ENCODE measurements at regions not wholly inside any gene's neighbourhood (a gene's known extent, or its start where the extent isn't known, plus 50 kb on each side); places are given as distances from the start of the nearest gene placed in this dataset.
"Not testable (repeated sequence)": the region's sequence is repeated elsewhere in the genome, so short reads cannot be mapped to it uniquely, and the experiment has no call there.

DNA sequence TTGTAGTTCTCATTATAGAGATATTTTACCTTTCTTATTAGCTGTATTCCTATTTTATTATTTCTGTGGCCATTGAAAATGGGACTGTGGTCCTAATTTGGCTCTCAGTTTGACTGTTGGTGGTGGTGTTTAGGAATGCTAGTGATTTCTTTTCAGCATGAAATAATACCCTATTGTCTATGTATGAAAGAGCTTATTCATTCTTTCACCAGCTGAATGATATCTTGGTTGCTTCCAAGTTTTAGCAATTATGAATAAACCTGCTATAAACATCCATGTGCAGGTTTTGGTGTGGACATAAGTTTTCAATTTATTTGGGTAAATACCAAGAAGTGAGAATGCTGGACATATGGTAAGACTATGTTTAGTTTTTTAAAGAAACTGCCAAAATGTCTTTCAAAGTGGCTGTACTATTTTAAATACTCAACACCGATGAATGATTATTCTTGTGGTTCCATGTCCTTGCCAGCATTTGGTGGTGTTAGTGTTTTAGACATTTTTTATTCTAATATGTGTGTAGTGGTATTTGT, 501.6 kb upstream of the GYPC start:
- TF ChIP-seq, protein P1, sequence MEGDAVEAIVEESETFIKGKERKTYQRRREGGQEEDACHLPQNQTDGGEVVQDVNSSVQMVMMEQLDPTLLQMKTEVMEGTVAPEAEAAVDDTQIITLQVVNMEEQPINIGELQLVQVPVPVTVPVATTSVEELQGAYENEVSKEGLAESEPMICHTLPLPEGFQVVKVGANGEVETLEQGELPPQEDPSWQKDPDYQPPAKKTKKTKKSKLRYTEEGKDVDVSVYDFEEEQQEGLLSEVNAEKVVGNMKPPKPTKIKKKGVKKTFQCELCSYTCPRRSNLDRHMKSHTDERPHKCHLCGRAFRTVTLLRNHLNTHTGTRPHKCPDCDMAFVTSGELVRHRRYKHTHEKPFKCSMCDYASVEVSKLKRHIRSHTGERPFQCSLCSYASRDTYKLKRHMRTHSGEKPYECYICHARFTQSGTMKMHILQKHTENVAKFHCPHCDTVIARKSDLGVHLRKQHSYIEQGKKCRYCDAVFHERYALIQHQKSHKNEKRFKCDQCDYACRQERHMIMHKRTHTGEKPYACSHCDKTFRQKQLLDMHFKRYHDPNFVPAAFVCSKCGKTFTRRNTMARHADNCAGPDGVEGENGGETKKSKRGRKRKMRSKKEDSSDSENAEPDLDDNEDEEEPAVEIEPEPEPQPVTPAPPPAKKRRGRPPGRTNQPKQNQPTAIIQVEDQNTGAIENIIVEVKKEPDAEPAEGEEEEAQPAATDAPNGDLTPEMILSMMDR (IDR thresholded peaks at IDR 0.05; ENCODE audit: unreplicated experiment) = no peak
- Mint-ChIP-seq H3K27ac (no peak overlapping the region), H3K4me3 (no peak overlapping the region), H3K9me3 (peaks cover 31% of the 10 kb centered on the region), H3K27me3 (ENCODE audit: low read depth) (no peaks in the 10 kb centered on the region), H3K4me1 (peaks cover 6% of the 10 kb centered on the region), H3K36me3 (no peaks in the 10 kb centered on the region)
- DNase-seq (ENCODE audit: low spot score in 2 of 2, unreplicated experiment in 2 of 2) = no peak

DNA sequence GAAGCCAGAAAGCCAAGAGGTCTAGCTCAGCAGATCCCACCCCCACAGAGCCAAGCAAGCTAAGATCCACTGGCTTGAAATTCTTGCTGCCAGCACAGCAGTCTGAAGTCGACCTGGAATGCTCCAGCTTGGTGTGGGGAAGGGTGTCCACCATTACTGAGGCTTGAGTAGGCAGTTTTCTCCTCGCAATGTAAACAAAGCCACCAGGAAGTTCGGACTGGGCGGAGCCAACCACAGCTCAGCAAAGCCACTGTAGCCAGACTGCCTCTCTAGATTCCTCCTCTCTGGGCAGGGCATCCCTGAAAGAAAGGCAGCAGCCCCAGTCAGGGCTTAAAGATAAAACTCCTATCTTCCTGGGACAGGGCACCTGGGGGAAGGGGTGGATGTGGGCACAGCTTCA, 495.0 kb upstream of the GYPC start:
- H3K4me3 Mint-ChIP-seq; H3K36me3 Mint-ChIP-seq; H3K4me1 Mint-ChIP-seq; H3K27ac Mint-ChIP-seq; H3K27me3 Mint-ChIP-seq (ENCODE audit: low read depth); DNase-seq (ENCODE audit: low spot score in 2 of 2, unreplicated experiment in 2 of 2): not testable (repeated sequence)
- peaks cover 23% of the 10 kb centered on the region for H3K9me3 Mint-ChIP-seq

DNA sequence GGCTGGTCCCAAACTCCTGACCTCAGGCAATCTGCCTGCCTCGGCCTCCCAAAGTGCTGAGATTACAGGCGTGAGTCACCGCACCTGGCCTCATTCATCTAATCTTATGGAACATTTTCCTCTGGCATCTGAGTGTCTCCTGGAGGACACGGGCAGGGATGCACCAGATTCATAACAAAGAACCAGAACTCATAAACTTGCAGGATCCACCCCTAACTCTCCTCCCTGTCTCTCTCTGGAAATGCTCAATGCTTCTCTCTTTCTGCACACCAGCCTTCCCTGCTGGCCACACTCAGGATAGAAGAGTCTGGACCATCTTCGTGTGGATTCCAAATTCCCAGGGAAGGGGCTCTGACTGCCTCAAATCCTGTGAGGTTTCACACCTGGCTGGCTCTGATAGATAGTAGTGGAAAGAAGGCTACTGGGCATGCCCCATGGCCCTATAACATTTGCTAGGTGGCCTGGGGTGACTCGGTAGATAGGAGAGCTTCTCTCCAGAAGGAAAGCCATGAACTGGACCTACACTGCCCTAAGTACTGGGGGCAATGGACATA, 483.2 kb upstream of the GYPC start:
- H3K9me3 Mint-ChIP-seq = no peaks in the 10 kb centered on the region

DNA sequence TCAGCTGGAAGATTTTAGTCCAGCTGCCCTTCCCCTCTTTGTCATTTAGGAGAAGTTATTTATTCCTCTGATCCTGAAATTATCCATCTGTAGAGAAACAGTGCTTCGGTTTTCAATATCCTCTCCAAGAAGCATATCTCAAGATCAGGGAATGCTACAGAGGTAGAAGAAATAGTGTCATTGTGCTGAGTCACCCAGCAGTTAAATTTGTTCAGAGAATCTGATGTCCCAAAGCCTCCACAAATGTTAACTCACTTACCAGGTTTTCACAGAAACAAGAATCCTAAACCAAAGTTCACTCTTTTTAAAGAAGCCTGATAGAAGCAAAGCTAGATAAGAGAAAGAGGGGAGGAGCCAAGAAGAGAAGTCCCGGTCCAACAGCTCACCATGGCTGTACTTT, 480.7 kb upstream of the GYPC start:
- H3K27ac Mint-ChIP-seq = no peak overlapping the region

More for the DNA sequence above, 483.2 kb upstream of the GYPC start:
- TF ChIP-seq, protein P1 (IDR thresholded peaks at IDR 0.05; ENCODE audit: unreplicated experiment) = no peak
- peaks cover 4% of the 10 kb centered on the region for H3K4me1 Mint-ChIP-seq
- DNase-seq (ENCODE audit: low spot score in 2 of 2, unreplicated experiment in 2 of 2) = no peak
- H3K27ac Mint-ChIP-seq = no peak overlapping the region
- no peaks in the 10 kb centered on the region for H3K36me3 Mint-ChIP-seq
- no peaks in the 10 kb centered on the region for H3K27me3 Mint-ChIP-seq (ENCODE audit: low read depth)
- H3K4me3 Mint-ChIP-seq = no peak overlapping the region

DNA sequence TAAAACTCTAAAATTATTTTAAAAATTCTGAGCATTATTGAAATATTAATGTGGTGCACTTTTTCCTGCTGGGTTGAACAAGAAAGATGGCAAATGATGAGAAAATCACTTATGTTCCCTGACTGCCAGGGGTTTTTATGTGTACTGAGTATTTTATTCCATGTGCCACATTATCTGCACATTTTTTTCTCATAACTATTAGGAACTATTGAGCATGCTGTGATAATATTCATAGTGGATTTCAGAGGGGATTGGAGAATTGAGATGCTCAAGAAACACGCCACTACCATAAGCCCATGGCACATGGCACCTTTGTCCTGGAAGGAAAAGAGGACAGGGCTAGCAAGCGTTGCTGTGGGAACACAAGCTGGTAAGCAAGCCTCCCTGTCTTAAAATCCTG, 478.5 kb upstream of the GYPC start:
- Mint-ChIP-seq H3K9me3 (no peaks in the 10 kb centered on the region), H3K4me3 (no peak overlapping the region), H3K36me3 (no peaks in the 10 kb centered on the region), H3K4me1 (peaks cover 4% of the 10 kb centered on the region), H3K27ac (no peak overlapping the region), H3K27me3 (ENCODE audit: low read depth) (no peaks in the 10 kb centered on the region)
- TF ChIP-seq, protein P1 (IDR thresholded peaks at IDR 0.05; ENCODE audit: unreplicated experiment) = no peak
- DNase-seq (ENCODE audit: low spot score in 2 of 2, unreplicated experiment in 2 of 2) = no peak

More for the DNA sequence above, 480.7 kb upstream of the GYPC start:
- Mint-ChIP-seq H3K36me3 (no peaks in the 10 kb centered on the region), H3K4me3 (no peak overlapping the region), H3K9me3 (no peaks in the 10 kb centered on the region), H3K4me1 (peaks cover 4% of the 10 kb centered on the region), H3K27me3 (ENCODE audit: low read depth) (no peaks in the 10 kb centered on the region)
- no peak for DNase-seq (ENCODE audit: low spot score in 2 of 2, unreplicated experiment in 2 of 2)
- TF ChIP-seq, protein P1 (IDR thresholded peaks at IDR 0.05; ENCODE audit: unreplicated experiment) = no peak

DNA sequence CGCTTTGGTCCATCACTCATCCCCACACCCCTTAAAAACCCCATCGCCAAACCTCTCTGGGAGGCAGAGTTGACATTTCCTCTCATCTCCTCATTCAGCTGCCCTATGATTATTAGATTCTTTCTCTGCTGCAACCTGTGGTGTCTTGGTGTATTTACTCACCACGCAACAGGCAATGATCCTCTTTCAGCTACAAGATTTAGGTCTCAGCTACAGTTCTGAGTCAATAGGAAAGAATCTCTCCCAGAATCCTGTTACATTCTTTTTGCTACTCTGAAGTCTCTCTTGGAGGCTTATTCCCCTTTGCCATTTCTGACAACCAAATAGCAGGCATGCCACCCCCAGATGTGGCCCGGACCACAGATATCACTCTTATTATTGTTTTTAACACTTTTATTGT, 468.3 kb upstream of the GYPC start:
- no peak for DNase-seq (ENCODE audit: low spot score in 2 of 2, unreplicated experiment in 2 of 2)
- Mint-ChIP-seq H3K4me1 (no peaks in the 10 kb centered on the region), H3K27ac (no peak overlapping the region), H3K36me3 (no peaks in the 10 kb centered on the region), H3K27me3 (ENCODE audit: low read depth) (no peaks in the 10 kb centered on the region), H3K4me3 (no peak overlapping the region), H3K9me3 (no peaks in the 10 kb centered on the region)
- TF ChIP-seq, protein P1 (IDR thresholded peaks at IDR 0.05; ENCODE audit: unreplicated experiment) = no peak
